Adrenal gland (tissue), 9 donors: ENCODE measurements at regions not wholly inside any gene's neighbourhood (a gene's known extent, or its start where the extent isn't known, plus 50 kb on each side); places are given as distances from the start of the nearest gene placed in this dataset.
"Not testable (repeated sequence)": the region's sequence is repeated elsewhere in the genome, so short reads cannot be mapped to it uniquely, and the experiment has no call there.

ENCODE experiments used
- DNase-seq, 7 donors: peaks; one replicate each; pipeline ENCODE4 v3.0.0-alpha.2; 2019 to 2020
- H3K27ac ChIP-seq, 5 donors: fragments of 200-600 bp; sonication (generic) in 4 of 5; 1 replicate in 3 of 5; 2 replicates in 2 of 5; pipeline versions ENCODE4 v1.5.1 to v1.8.0; 2016 to 2020; ENCODE audit warnings: mild to moderate bottlenecking in 1 of 5
- H3K27me3 ChIP-seq: fragments of 200-600 bp; 2 replicates; pipeline ENCODE4 v1.8.0; 2021
- H3K36me3 ChIP-seq, 2 donors: fragments of 200-600 bp; replicated peaks in 1 of 2; 1 replicate in 1 of 2; 2 replicates in 1 of 2; pipeline versions ENCODE4 v1.5.1 to v1.8.0; 2018 to 2022
- H3K4me1 ChIP-seq, 2 donors: fragments of 200-600 bp; replicated peaks in 1 of 2; 1 replicate in 1 of 2; 2 replicates in 1 of 2; pipeline versions ENCODE4 v1.5.1 to v1.8.0; 2018 to 2021
- H3K4me3 ChIP-seq, 4 donors: fragments of 200-600 bp; sonication (generic) in 3 of 4; one replicate each; pipeline ENCODE4 v1.5.1; 2016 to 2018
- H3K9me3 ChIP-seq, 3 donors: fragments of 200-600 bp; sonication (generic) in 1 of 3; replicated peaks in 1 of 3; 1 replicate in 2 of 3; 2 replicates in 1 of 3; pipeline versions ENCODE4 v1.5.1 to v1.8.0; 2016 to 2021
- POLR2A ChIP-seq, 2 donors: fragments of 450-650 bp; IDR thresholded peaks; one replicate each; pipeline ENCODE4 v1.6.1; 2017; ENCODE audit warnings: antibody characterized with exemption in 2 of 2, mild to moderate bottlenecking in 2 of 2, moderate library complexity in 1 of 2
- WGBS, 4 donors: extraction: QIAGEN DNeasy Blood & Tissue Kit in 2 of 4; methylation state at CpG; one replicate each; pipeline versions ENCODE4 v1.1.5 to v1.1.7; 2013 to 2017; 5-methylcytosine and 5-hydroxymethylcytosine counted together
- intact Hi-C, 2 donors: fragments of 100-400 bp; cut with DNase I; formaldehyde crosslinking; loops; one replicate each; pipeline versions ENCODE4 v1.14.1 to v1.15.0; 2022 to 2023
- TF ChIP-seq, protein P1 (sequence below), 6 experiments: fragments of 450-650 bp in 4 of 6; fragments of 200-600 bp in 2 of 6; sonication (generic) in 1 of 6; IDR thresholded peaks; 1 replicate in 5 of 6; 2 replicates in 1 of 6; pipeline versions ENCODE4 v1.5.1 to v1.8.0; 2016 to 2021; ENCODE audit warnings: antibody characterized with exemption in 6 of 6, mild to moderate bottlenecking in 2 of 6, moderate library complexity in 1 of 6
- donor health status: healthy with polysubstance abuse.
- donor health status: Bipolar disorder and iron deficiency.
- donor health status: DM: yes; HTN: yes; CAD: no.
- donor health status: DM: no; HTN: no; CAD: no.
- donor health status: DM: no; HTN: no; CAD: no.

GRCh38 chr4:66372706-66373105 is 702.4 kb upstream of the EPHA5 start:
- H3K27me3 ChIP-seq = no peaks in the 10 kb centered on the region
- no peaks in the 10 kb centered on the region for H3K36me3 ChIP-seq
- no peak overlapping the region for H3K4me3 ChIP-seq
- TF ChIP-seq, protein P1, sequence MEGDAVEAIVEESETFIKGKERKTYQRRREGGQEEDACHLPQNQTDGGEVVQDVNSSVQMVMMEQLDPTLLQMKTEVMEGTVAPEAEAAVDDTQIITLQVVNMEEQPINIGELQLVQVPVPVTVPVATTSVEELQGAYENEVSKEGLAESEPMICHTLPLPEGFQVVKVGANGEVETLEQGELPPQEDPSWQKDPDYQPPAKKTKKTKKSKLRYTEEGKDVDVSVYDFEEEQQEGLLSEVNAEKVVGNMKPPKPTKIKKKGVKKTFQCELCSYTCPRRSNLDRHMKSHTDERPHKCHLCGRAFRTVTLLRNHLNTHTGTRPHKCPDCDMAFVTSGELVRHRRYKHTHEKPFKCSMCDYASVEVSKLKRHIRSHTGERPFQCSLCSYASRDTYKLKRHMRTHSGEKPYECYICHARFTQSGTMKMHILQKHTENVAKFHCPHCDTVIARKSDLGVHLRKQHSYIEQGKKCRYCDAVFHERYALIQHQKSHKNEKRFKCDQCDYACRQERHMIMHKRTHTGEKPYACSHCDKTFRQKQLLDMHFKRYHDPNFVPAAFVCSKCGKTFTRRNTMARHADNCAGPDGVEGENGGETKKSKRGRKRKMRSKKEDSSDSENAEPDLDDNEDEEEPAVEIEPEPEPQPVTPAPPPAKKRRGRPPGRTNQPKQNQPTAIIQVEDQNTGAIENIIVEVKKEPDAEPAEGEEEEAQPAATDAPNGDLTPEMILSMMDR (IDR thresholded peaks at IDR 0.05) = no peak
- no peak for TF ChIP-seq POLR2A (IDR thresholded peaks at IDR 0.05)
- H3K27ac ChIP-seq = no peak overlapping the region
- no peaks in the 10 kb centered on the region for H3K9me3 ChIP-seq
- DNase-seq = no peak
- 75 to 81% (median 78%) methylated on average over 6 of the region's 6 CpGs for WGBS, 4 donors
- H3K4me1 ChIP-seq = no peaks in the 10 kb centered on the region
- intact Hi-C loops = no loop called here

DNA sequence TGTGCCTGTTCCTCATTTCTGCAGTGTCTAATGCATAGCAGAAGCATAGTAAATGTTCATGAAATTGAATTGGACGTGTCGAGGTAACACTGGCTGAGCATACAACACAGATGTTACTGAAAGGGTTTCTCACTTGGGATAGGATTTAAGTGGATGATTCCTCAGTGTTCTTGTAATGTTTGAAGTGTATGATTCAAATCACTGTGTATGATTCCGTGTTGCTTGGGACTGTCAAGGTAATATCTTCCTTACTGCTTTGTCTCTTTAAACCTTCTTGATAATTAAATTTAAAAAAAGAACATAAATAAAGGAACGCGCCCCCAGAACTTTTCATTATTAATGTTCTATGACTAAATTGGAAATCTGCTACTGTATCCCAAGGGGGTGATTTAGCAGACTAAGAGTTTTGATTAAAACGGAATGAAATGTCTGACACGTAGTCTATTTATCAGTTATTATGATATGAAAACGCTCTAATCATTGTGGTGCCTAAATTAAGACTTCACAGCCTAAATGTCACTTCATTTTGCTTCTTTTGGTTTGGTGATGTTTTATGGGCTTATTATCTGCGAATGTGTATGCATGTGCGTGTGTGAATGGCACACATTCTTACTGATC is 696.9 kb upstream of the EPHA5 start:
- Histone ChIP-seq H3K4me3 (no peak overlapping the region), H3K27me3 (no peaks in the 10 kb centered on the region), H3K27ac (no peak overlapping the region), H3K36me3 (no peaks in the 10 kb centered on the region), H3K4me1 (no peaks in the 10 kb centered on the region), H3K9me3 (no peaks in the 10 kb centered on the region)
- WGBS, 4 donors = 66 to 69% (median 67%) methylated on average over 10 of the region's 10 CpGs
- no peak for DNase-seq
- intact Hi-C loops = no loop called here
- no peak for TF ChIP-seq POLR2A (IDR thresholded peaks at IDR 0.05)
- TF ChIP-seq, protein P1 (IDR thresholded peaks at IDR 0.05) = no peak

DNA sequence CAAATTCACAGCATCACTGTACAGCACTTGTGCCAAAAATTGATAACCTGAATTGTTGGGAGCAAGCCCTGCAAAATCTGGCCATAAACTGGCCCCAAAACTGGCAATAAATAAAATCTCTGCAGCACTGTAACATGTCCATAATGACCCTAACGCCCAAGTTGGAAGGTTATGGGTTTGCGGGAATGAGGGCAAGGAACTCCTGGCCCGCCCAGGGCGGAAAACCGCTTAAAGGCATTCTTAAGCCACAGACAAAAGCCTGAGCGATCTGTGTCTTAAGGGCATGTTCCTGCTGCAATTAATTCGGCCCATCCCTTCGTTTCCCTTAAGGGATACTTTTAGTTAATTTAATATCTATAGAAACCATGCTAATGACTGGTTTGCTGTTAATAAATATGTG is 690.1 kb upstream of the EPHA5 start:
- H3K27ac ChIP-seq, H3K4me3 ChIP-seq, H3K36me3 ChIP-seq, H3K27me3 ChIP-seq, DNase-seq, H3K4me1 ChIP-seq, intact Hi-C loops, H3K9me3 ChIP-seq: not testable (repeated sequence)
- 75 to 89% (median 82%) methylated on average over 7 to 8 of the region's 8 CpGs for whole genome bisulfite sequencing, 4 donors

GRCh38 chr4:66357316-66357715 is 687.0 kb upstream of the EPHA5 start:
- 54 to 76% (median 66%) methylated on average over 2 of the region's 2 CpGs for WGBS, 4 donors
- no peak for DNase-seq
- Histone ChIP-seq H3K4me3 (no peak overlapping the region), H3K27ac (no peak overlapping the region), H3K36me3 (no peaks in the 10 kb centered on the region), H3K27me3 (no peaks in the 10 kb centered on the region), H3K4me1 (no peaks in the 10 kb centered on the region), H3K9me3 (no peaks in the 10 kb centered on the region)
- intact Hi-C loops = no loop called here
- no peak for TF ChIP-seq POLR2A (IDR thresholded peaks at IDR 0.05)
- TF ChIP-seq, protein P1 (IDR thresholded peaks at IDR 0.05) = no peak

DNA sequence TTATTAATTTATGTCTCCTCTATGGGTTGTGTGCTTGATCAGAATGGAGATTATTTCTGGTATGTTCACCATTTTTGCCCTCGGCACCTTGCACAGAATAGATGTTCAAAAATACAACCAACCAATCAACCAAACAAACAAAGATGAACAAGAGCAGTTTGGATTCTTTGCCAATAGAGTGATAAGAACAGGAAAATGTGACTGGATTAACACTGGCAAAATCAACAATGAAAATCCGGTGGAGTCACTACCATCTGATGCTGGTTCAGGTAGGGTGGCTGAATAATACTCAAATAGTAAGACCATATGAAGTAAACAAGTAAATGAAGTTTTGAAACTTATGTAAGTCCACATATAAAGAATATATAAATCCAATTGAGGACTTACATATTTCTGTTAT is 685.0 kb upstream of the EPHA5 start:
- Histone ChIP-seq H3K4me3 (no peak overlapping the region), H3K9me3 (no peaks in the 10 kb centered on the region), H3K36me3 (no peaks in the 10 kb centered on the region), H3K4me1 (no peaks in the 10 kb centered on the region), H3K27ac (no peak overlapping the region), H3K27me3 (no peaks in the 10 kb centered on the region)
- intact Hi-C loops = no loop called here
- 68 to 86% (median 77%) methylated on average over 2 of the region's 2 CpGs for WGBS, 4 donors
- DNase-seq = no peak
- TF ChIP-seq POLR2A (IDR thresholded peaks at IDR 0.05) = no peak
- TF ChIP-seq, protein P1 (IDR thresholded peaks at IDR 0.05) = no peak
